Liver (tissue), 8 donors: ENCODE measurements at regions not wholly inside any gene's neighbourhood (a gene's known extent, or its start where the extent isn't known, plus 50 kb on each side); places are given as distances from the start of the nearest gene placed in this dataset.

Experiments
- DNase-seq: peaks from one replicate; pipeline ENCODE4 v3.0.0-alpha.2; 2017; ENCODE audit warnings: low spot score
- H3K27ac ChIP-seq, 2 donors: one replicate each; pipeline ENCODE4 v1.7.0; 2013; ENCODE audit warnings: inconsistent platforms in 2 of 2, low read length in 2 of 2, control low read depth in 1 of 2, low read depth in 1 of 2, mild to moderate bottlenecking in 1 of 2
- H3K27me3 ChIP-seq, 4 donors: one replicate each; pipeline versions ENCODE4 v1.6.1 to v1.7.0; 2013; ENCODE audit warnings: low read length in 3 of 4, inconsistent platforms in 1 of 4, mild to moderate bottlenecking in 1 of 4, moderate library complexity in 1 of 4; ENCODE audit not compliant: control insufficient read depth in 4 of 4, insufficient read depth in 4 of 4
- H3K36me3 ChIP-seq, 4 donors: one replicate each; pipeline versions ENCODE4 v1.6.1 to v1.7.0; 2013; ENCODE audit warnings: low read length in 3 of 4, mild to moderate bottlenecking in 3 of 4, low read depth in 1 of 4, moderate library complexity in 1 of 4; ENCODE audit not compliant: control insufficient read depth in 4 of 4, insufficient read depth in 3 of 4
- H3K4me1 ChIP-seq, 4 donors: one replicate each; pipeline versions ENCODE4 v1.6.1 to v1.7.0; 2013; ENCODE audit warnings: low read length in 3 of 4, mild to moderate bottlenecking in 3 of 4, moderate library complexity in 1 of 4; ENCODE audit not compliant: control insufficient read depth in 4 of 4, insufficient read depth in 4 of 4
- H3K4me3 ChIP-seq, 3 donors: one replicate each; pipeline versions ENCODE4 v1.6.1 to v1.7.0; 2013; ENCODE audit warnings: low read length in 3 of 3, control low read depth in 1 of 3, low read depth in 1 of 3, mild to moderate bottlenecking in 1 of 3
- H3K9ac ChIP-seq, 2 donors: one replicate each; pipeline ENCODE4 v1.7.0; 2013; ENCODE audit warnings: low read length in 2 of 2, mild to moderate bottlenecking in 2 of 2, moderate library complexity in 2 of 2, control low read depth in 1 of 2, low read depth in 1 of 2
- H3K9me3 ChIP-seq, 4 donors: one replicate each; pipeline versions ENCODE4 v1.6.1 to v1.7.0; 2013; ENCODE audit warnings: low read length in 3 of 4; ENCODE audit not compliant: control insufficient read depth in 4 of 4
- ATF3 ChIP-seq: IDR thresholded peaks from 2 replicates; pipeline ENCODE4 v1.6.1; 2016; ENCODE audit warnings: antibody characterized with exemption
- CTCF ChIP-seq: fragments of 150-350 bp; IDR thresholded peaks from 2 replicates; pipeline ENCODE4 v1.5.1; 2017; ENCODE audit warnings: improper control_type of control experiment, low read depth, low read length; ENCODE audit not compliant: missing input control
- EGR1 ChIP-seq, 2 donors: IDR thresholded peaks; 2 replicates each; pipeline ENCODE4 v1.6.1; 2016 to 2018; ENCODE audit warnings: antibody characterized with exemption in 2 of 2, low read depth in 2 of 2
- FOXA1 ChIP-seq: IDR thresholded peaks from 2 replicates; pipeline ENCODE4 v1.6.1; 2016; ENCODE audit warnings: antibody characterized with exemption
- FOXA2 ChIP-seq: IDR thresholded peaks from 2 replicates; pipeline ENCODE4 v1.6.1; 2016; ENCODE audit warnings: antibody characterized with exemption
- HNF4A ChIP-seq, 2 donors: conservative IDR thresholded peaks; 2 replicates each; pipeline ENCODE4 v1.6.1; 2016; ENCODE audit warnings: antibody characterized with exemption in 2 of 2, mild to moderate bottlenecking in 2 of 2
- HNF4G ChIP-seq: IDR thresholded peaks from 2 replicates; pipeline ENCODE4 v1.6.1; 2016; ENCODE audit warnings: antibody characterized with exemption
- NR2F2 ChIP-seq: IDR thresholded peaks from 2 replicates; pipeline ENCODE4 v1.6.1; 2016; ENCODE audit warnings: antibody characterized with exemption
- REST ChIP-seq: IDR thresholded peaks from 2 replicates; pipeline ENCODE4 v1.6.1; 2016; ENCODE audit warnings: antibody characterized with exemption, mild to moderate bottlenecking
- SP1 ChIP-seq: IDR thresholded peaks from 2 replicates; pipeline ENCODE4 v1.6.1; 2018; ENCODE audit warnings: antibody characterized with exemption, mild to moderate bottlenecking
- TAF1 ChIP-seq: conservative IDR thresholded peaks from 2 replicates; pipeline ENCODE4 v1.6.1; 2016; ENCODE audit warnings: antibody characterized with exemption, mild to moderate bottlenecking
- YY1 ChIP-seq: IDR thresholded peaks from 2 replicates; pipeline ENCODE4 v1.6.1; 2016; ENCODE audit warnings: antibody characterized with exemption, mild to moderate bottlenecking
- ZBTB33 ChIP-seq: IDR thresholded peaks from 2 replicates; pipeline ENCODE4 v1.6.1; 2016; ENCODE audit warnings: antibody characterized with exemption
- WGBS: extraction: QIAGEN DNeasy Blood & Tissue Kit; methylation state at CpG from one replicate; pipeline ENCODE4 v1.1.7; 2013; 5-methylcytosine and 5-hydroxymethylcytosine counted together
- donor health status: healthy.
- donor health status: healthy.
- donor health status: healthy.
- donor health status: healthy.
- donor health status: healthy.

GRCh38 chr1:220341126-220341525 lies 68.9 kb upstream of the RAB3GAP2 start:
- Histone ChIP-seq H3K4me1 (no peaks in the 10 kb centered on the region), H3K27ac (no peak overlapping the region), H3K9ac (no peak overlapping the region), H3K27me3 (no peaks in the 10 kb centered on the region), H3K9me3 (no peaks in the 10 kb centered on the region), H3K4me3 (no peak overlapping the region), H3K36me3 (no peaks in the 10 kb centered on the region)
- TF ChIP-seq ATF3 (no peak), REST (no peak)
- 86% methylated on average over 1 of the region's 1 CpG for WGBS
- no peak for DNase-seq

GRCh38 chr1:220339581-220339980 lies 67.3 kb upstream of the RAB3GAP2 start:
- TF ChIP-seq FOXA2 (no peak), ZBTB33 (no peak), CTCF (no peak), HNF4A (conservative IDR thresholded peaks at IDR 0.05) (no peak)
- Histone ChIP-seq H3K27ac (no peak overlapping the region), H3K9ac (no peak overlapping the region), H3K4me1 (no peaks in the 10 kb centered on the region), H3K36me3 (no peaks in the 10 kb centered on the region), H3K27me3 (no peaks in the 10 kb centered on the region), H3K4me3 (no peak overlapping the region), H3K9me3 (no peaks in the 10 kb centered on the region)
- 89% methylated on average over 1 of the region's 1 CpG for WGBS
- no peak for DNase-seq

- Histone ChIP-seq H3K27ac (no peak overlapping the region), H3K36me3 (no peaks in the 10 kb centered on the region), H3K9me3 (no peaks in the 10 kb centered on the region), H3K4me3 (no peak overlapping the region), H3K9ac (no peak overlapping the region), H3K27me3 (no peaks in the 10 kb centered on the region), H3K4me1 (no peaks in the 10 kb centered on the region)
- WGBS = 86% methylated on average over 1 of the region's 1 CpG
- DNase-seq = no peak
- TF ChIP-seq TAF1 (no peak), NR2F2 (no peak), CTCF (no peak), SP1 (no peak), FOXA2 (no peak), EGR1 (IDR thresholded peaks at IDR 0.05; ENCODE audit: low read depth in 2 of 2) (no peak), HNF4G (no peak), FOXA1 (no peak), YY1 (no peak)
These were observed 66.5 kb upstream of the RAB3GAP2 start for GRCh38 chr1:220338759-220339158.
